Endothelial cell (in vitro differentiated cells): ENCODE measurements at regions not wholly inside any gene's neighbourhood (a gene's known extent, or its start where the extent isn't known, plus 50 kb on each side); places are given as distances from the start of the nearest gene placed in this dataset.
"Not testable (repeated sequence)": the region's sequence is repeated elsewhere in the genome, so short reads cannot be mapped to it uniquely, and the experiment has no call there.

Experiments used
- DNase-seq: peaks from one replicate; pipeline ENCODE4 v3.0.0; 2021; ENCODE audit warnings: low spot score
- H3K27ac Mint-ChIP-seq: one replicate; pipeline ENCODE4 v1.8.0; 2021; ENCODE audit warnings: mixed read lengths, inconsistent platforms; ENCODE audit not compliant: unreplicated experiment
- H3K27me3 Mint-ChIP-seq: one replicate; pipeline ENCODE4 v1.8.0; 2021; ENCODE audit warnings: mild to moderate bottlenecking, moderate library complexity, mixed read lengths, inconsistent platforms; ENCODE audit not compliant: unreplicated experiment
- H3K36me3 Mint-ChIP-seq: one replicate; pipeline ENCODE4 v1.8.0; 2021; ENCODE audit warnings: mild to moderate bottlenecking, low read depth, mixed read lengths, inconsistent platforms; ENCODE audit not compliant: unreplicated experiment
- H3K4me1 Mint-ChIP-seq: one replicate; pipeline ENCODE4 v1.8.0; 2021; ENCODE audit warnings: mild to moderate bottlenecking, mixed read lengths, inconsistent platforms; ENCODE audit not compliant: unreplicated experiment
- H3K4me3 Mint-ChIP-seq: one replicate; pipeline ENCODE4 v1.8.0; 2021; ENCODE audit warnings: mild to moderate bottlenecking, mixed read lengths, inconsistent platforms; ENCODE audit not compliant: unreplicated experiment
- H3K9me3 Mint-ChIP-seq: one replicate; pipeline ENCODE4 v1.8.0; 2021; ENCODE audit warnings: mixed read lengths, inconsistent platforms; ENCODE audit not compliant: unreplicated experiment
- TF ChIP-seq, protein P1 (sequence below): fragments of 200-600 bp; sonication (generic); IDR thresholded peaks from one replicate; pipeline ENCODE4 v1.5.0; 2021; ENCODE audit warnings: antibody characterized with exemption; ENCODE audit not compliant: unreplicated experiment

DNA sequence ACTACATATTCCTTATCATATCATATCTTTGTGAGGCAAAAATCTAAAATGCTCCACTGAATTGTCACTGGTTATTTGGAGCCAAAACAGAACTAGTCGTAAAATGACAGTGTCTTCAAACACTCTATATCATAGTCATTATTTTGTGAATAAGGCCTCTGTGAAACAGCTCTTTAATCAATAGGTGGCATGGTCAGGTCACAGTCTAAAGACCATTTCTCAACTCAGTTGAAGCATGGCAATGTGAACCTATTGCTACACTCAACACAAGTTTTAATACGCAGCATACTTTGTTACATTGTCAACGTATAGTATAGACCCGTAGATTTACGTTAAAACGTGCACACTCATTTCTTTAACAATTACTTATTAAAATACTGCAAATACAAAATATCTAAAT is 131.3 kb upstream of the PCDH20 start:
- H3K4me1 Mint-ChIP-seq = no peaks in the 10 kb centered on the region
- H3K27me3 Mint-ChIP-seq = no peaks in the 10 kb centered on the region
- no peaks in the 10 kb centered on the region for H3K36me3 Mint-ChIP-seq
- no peak overlapping the region for H3K4me3 Mint-ChIP-seq
- TF ChIP-seq, protein P1, sequence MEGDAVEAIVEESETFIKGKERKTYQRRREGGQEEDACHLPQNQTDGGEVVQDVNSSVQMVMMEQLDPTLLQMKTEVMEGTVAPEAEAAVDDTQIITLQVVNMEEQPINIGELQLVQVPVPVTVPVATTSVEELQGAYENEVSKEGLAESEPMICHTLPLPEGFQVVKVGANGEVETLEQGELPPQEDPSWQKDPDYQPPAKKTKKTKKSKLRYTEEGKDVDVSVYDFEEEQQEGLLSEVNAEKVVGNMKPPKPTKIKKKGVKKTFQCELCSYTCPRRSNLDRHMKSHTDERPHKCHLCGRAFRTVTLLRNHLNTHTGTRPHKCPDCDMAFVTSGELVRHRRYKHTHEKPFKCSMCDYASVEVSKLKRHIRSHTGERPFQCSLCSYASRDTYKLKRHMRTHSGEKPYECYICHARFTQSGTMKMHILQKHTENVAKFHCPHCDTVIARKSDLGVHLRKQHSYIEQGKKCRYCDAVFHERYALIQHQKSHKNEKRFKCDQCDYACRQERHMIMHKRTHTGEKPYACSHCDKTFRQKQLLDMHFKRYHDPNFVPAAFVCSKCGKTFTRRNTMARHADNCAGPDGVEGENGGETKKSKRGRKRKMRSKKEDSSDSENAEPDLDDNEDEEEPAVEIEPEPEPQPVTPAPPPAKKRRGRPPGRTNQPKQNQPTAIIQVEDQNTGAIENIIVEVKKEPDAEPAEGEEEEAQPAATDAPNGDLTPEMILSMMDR = no peak
- DNase-seq = no peak
- H3K9me3 Mint-ChIP-seq = no peaks in the 10 kb centered on the region
- H3K27ac Mint-ChIP-seq = no peak overlapping the region

DNA sequence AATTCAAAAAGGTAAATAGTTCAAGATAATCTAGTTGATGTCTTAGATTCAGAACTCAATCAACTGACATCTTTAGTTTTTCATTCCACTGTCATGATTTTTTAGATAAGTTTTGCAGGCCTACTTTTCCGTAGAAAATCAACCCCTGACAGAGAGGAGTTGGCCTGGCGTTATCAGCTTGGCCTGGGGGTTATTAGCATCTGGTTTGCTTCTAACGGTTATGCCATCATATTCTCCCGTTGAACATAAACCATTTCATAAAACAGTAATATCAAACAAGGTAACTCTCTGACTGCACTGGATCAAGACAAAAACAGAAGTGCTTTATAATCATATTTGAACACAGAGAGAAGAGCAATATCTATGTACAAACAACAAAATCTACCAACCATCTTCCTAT is 130.8 kb upstream of the PCDH20 start:
- TF ChIP-seq, protein P1 = no peak
- no peak for DNase-seq
- Mint-ChIP-seq H3K27me3 (no peaks in the 10 kb centered on the region), H3K9me3 (no peaks in the 10 kb centered on the region), H3K27ac (no peak overlapping the region), H3K4me3 (no peak overlapping the region), H3K4me1 (no peaks in the 10 kb centered on the region), H3K36me3 (no peaks in the 10 kb centered on the region)

DNA sequence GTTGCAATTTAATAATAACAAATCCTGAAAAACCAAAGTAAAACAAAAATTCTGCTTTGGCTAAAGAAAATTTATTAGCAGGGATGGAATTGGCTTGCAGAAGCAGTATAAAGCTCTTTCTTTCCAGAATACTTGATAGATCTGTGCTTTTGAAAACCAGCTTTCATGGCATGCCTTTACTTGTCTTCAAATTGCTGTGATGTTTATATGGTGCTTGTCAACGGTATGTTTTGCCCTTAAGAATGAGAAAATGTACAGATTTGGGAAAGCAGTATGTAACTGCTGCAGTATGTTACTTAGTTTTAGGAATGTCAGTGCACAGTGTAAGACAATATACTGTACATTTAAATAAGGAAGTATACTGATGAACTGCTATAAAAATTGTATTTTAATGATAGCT is 120.8 kb upstream of the PCDH20 start:
- Mint-ChIP-seq H3K4me1 (no peaks in the 10 kb centered on the region), H3K36me3 (no peaks in the 10 kb centered on the region), H3K27ac (no peak overlapping the region), H3K9me3 (no peaks in the 10 kb centered on the region), H3K4me3 (no peak overlapping the region), H3K27me3 (no peaks in the 10 kb centered on the region)
- TF ChIP-seq, protein P1 = no peak
- no peak for DNase-seq

DNA sequence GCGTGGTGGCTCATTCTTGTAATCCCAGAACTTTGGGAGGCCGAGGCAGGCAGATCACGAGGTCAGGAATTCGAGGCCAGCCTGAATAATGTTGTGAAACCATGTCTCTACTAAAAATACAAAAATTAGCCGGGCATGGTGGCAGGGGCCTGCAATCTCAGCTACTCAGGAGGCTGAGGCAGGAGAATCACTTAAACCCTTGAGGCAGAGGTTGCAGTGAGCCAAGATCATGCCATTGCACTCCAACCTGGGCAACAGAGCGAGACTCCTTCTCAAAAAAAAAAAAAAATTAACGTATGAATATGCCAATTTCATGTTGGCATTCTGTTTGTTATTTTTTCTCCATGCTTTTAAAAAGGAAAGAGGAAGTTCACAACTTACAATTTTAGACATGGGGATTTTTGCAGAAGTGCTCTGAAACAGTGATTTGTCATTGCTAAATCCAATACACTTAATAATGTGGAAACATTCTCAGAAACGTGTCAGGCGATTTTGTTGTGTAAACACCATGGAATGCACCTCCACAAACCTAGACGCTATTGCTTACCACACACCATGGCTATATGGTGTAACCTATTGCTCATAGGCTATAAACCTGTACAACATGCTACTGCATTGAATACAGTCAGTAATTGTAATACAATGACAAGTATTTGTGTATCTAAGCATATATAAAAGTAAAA is 115.9 kb upstream of the PCDH20 start:
- no peak for DNase-seq
- TF ChIP-seq, protein P1 = no peak
- Mint-ChIP-seq H3K36me3 (no peaks in the 10 kb centered on the region), H3K4me3 (no peak overlapping the region), H3K27me3 (no peaks in the 10 kb centered on the region), H3K4me1 (no peaks in the 10 kb centered on the region), H3K9me3 (no peaks in the 10 kb centered on the region), H3K27ac (no peak overlapping the region)

DNA sequence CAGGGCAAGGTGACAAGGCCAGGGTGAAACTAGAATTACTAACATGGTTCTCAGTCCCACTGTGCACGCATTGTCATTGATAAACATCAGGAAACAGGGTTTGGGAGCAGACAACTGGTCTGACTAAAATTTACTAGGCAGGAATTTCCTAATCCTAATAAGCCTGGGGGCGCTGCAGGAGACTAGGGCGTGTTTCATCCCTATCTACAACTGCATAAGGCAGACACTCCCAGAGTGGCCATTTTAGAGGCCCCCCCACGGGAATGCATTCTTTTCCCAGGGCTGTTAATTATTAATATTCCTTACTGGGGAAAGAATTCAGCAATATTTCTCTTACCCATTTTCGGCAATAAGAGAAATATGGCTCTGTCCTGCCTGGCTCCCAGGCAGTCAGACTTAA is 103.6 kb upstream of the PCDH20 start:
- not testable (repeated sequence) for H3K4me1 Mint-ChIP-seq, H3K4me3 Mint-ChIP-seq, H3K27me3 Mint-ChIP-seq, DNase-seq, H3K27ac Mint-ChIP-seq, H3K36me3 Mint-ChIP-seq, H3K9me3 Mint-ChIP-seq
